PC-3 (cell line): ENCODE measurements at regions not wholly inside any gene's neighbourhood (a gene's known extent, or its start where the extent isn't known, plus 50 kb on each side); places are given as distances from the start of the nearest gene placed in this dataset.

Source experiments
- ATAC-seq: fragments of 200-7000 bp; cut with Tn5 transposase; 2 replicates; pipeline ENCODE4 v1.9.1; 2020; ENCODE audit warnings: mild to moderate bottlenecking, moderate library complexity
- BruUV-seq: library from RNA; stranded (reverse); fragments of 400-500 nt; replicated peaks from 2 replicates; lab custom pipeline; 2021; lab: Mats Ljungman, UMichigan
- CTCF ChIA-PET: fragments of 300-600 bp; sonication (Branson Sonifier 250); formaldehyde crosslinking; loops from one replicate; lab custom pipeline; 2022; ENCODE audit warnings: antibody characterized with exemption; lab: Charles Lee
- POLR2A ChIA-PET: fragments of 300-600 bp; sonication (Branson Sonifier 250); formaldehyde crosslinking; loops from one replicate; lab custom pipeline; 2022; ENCODE audit warnings: antibody characterized with exemption; ENCODE audit not compliant: unreplicated experiment; lab: Charles Lee
- DNase-seq: peaks from one replicate; pipeline ENCODE4 v3.0.0-alpha.2; 2015
- H2AFZ ChIP-seq: fragments of 300-600 bp; sonication (generic); 2 replicates; pipeline ENCODE4 v1.6.0; 2016; ENCODE audit warnings: antibody characterized with exemption, low read length
- H3F3A ChIP-seq: fragments of 300-600 bp; sonication (generic); one replicate; pipeline ENCODE4 v1.6.0; 2017; ENCODE audit warnings: antibody characterized with exemption, low read length, control low read depth, mild to moderate bottlenecking; ENCODE audit not compliant: unreplicated experiment
- H3K27ac ChIP-seq: fragments of 300-600 bp; sonication (generic); 2 replicates; pipeline ENCODE4 v1.5.1; 2016; ENCODE audit warnings: mild to moderate bottlenecking, low read length
- H3K27me3 ChIP-seq: fragments of 300-600 bp; sonication (generic); 2 replicates; pipeline ENCODE4 v1.6.1; 2016; ENCODE audit warnings: low read length, mixed read lengths
- H3K36me3 ChIP-seq: fragments of 300-600 bp; sonication (generic); 2 replicates; pipeline ENCODE4 v1.6.1; 2016; ENCODE audit warnings: low read depth, mixed run types, low read length, mixed read lengths
- H3K4me1 ChIP-seq: fragments of 300-600 bp; sonication (generic); 2 replicates; pipeline ENCODE4 v1.5.1; 2016; ENCODE audit warnings: low read length; ENCODE audit not compliant: insufficient read depth
- H3K4me2 ChIP-seq: fragments of 300-600 bp; sonication (generic); 2 replicates; pipeline ENCODE4 v1.6.0; 2016; ENCODE audit warnings: low read length
- H3K4me3 ChIP-seq: fragments of 300-600 bp; sonication (generic); 2 replicates; pipeline ENCODE4 v1.5.1; 2016; ENCODE audit warnings: mild to moderate bottlenecking, low read length, mixed read lengths
- H3K79me2 ChIP-seq: fragments of 300-600 bp; sonication (generic); 2 replicates; pipeline ENCODE4 v1.6.1; 2017; ENCODE audit warnings: low read length, mixed read lengths
- H3K9ac ChIP-seq: fragments of 300-600 bp; sonication (generic); 2 replicates; pipeline ENCODE4 v1.6.0; 2016; ENCODE audit warnings: mild to moderate bottlenecking, low read length
- H3K9me2 ChIP-seq: fragments of 300-600 bp; sonication (generic); replicated peaks from 2 replicates; pipeline ENCODE4 v1.6.1; 2016; ENCODE audit warnings: mixed run types, low read length, mixed read lengths
- H3K9me3 ChIP-seq: fragments of 300-600 bp; sonication (generic); 2 replicates; pipeline ENCODE4 v1.6.1; 2016; ENCODE audit warnings: low read length, mixed read lengths
- H4K20me1 ChIP-seq: fragments of 300-600 bp; sonication (generic); 2 replicates; pipeline ENCODE4 v1.6.1; 2016; ENCODE audit warnings: low read length, mixed read lengths
- EZH2 ChIP-seq: fragments of 300-600 bp; sonication (generic); IDR thresholded peaks from one replicate; pipeline ENCODE4 v1.6.1; 2017; ENCODE audit warnings: antibody characterized with exemption, mild to moderate bottlenecking, low read length; ENCODE audit not compliant: unreplicated experiment
- EZH2phosphoT487 ChIP-seq: fragments of 300-600 bp; sonication (generic); IDR thresholded peaks from 2 replicates; pipeline ENCODE4 v1.6.1; 2018; ENCODE audit warnings: mild to moderate bottlenecking, antibody characterized with exemption, low read length, borderline replicate concordance
- intact Hi-C: fragments of 100-400 bp; cut with micrococcal nuclease; formaldehyde crosslinking; loops from 2 replicates; pipeline ENCODE4 v1.9.0; 2023
- TF ChIP-seq, protein P1 (sequence below): fragments of 300-600 bp; sonication (generic); conservative IDR thresholded peaks from 2 replicates; pipeline ENCODE4 v1.5.1; 2017; ENCODE audit warnings: antibody characterized with exemption, low read depth, mild to moderate bottlenecking, low read length

DNA sequence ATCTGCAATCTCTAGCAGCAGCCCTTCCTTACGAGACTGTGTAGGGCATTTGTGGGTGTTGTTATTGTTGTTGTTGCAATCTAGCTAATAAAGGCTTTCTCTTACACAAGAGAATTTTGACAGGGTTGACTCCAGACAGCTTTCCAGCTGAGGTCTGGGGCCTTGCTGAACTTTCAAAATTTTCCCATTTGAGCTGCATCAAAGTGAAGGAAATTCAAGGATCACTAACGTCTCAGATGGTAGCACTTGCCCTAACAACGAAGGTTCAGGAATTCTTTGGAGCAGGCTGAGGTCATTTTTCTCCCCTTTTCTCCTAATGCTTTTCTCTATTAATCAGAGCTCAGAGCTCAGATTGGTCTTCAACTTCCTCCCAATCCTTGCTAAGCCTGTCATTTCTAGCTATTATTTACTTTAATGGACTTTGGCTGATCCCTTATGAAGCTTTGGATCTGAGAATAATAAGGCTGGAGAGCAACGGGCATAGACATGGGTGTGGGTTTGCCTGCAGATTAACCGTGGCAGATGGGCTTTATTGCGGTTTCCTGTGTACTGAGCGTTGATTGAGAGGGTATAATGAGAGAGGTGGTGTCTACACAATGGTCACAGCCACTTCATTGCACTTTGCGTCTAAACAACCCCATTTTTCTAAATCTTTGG lies 614.0 kb upstream of the AGTR1 start:
- peaks cover 12% of the 10 kb centered on the region for H3K27me3 ChIP-seq
- H3K36me3 ChIP-seq = no peaks in the 10 kb centered on the region
- intact Hi-C loops = no loop called here
- no peak overlapping the region for H2AFZ ChIP-seq
- H3K4me2 ChIP-seq = no peak overlapping the region
- POLR2A ChIA-PET = interaction anchor here (0.6 kb wide), 1 partner anchor 81 kb away, joined by 4 read pairs; no protein-coding TSS in a partner anchor
- ATAC-seq (no peak), DNase-seq (no peak)
- no TSS peak for BruUV-seq
- no peaks in the 10 kb centered on the region for H3K9me3 ChIP-seq
- no peak overlapping the region for H3K4me3 ChIP-seq
- CTCF ChIA-PET = no interaction called here
- H3F3A ChIP-seq = no peaks in the 10 kb centered on the region
- no peaks in the 10 kb centered on the region for H3K9me2 ChIP-seq
- no peak overlapping the region for H3K27ac ChIP-seq
- no peak for TF ChIP-seq EZH2
- TF ChIP-seq, protein P1, sequence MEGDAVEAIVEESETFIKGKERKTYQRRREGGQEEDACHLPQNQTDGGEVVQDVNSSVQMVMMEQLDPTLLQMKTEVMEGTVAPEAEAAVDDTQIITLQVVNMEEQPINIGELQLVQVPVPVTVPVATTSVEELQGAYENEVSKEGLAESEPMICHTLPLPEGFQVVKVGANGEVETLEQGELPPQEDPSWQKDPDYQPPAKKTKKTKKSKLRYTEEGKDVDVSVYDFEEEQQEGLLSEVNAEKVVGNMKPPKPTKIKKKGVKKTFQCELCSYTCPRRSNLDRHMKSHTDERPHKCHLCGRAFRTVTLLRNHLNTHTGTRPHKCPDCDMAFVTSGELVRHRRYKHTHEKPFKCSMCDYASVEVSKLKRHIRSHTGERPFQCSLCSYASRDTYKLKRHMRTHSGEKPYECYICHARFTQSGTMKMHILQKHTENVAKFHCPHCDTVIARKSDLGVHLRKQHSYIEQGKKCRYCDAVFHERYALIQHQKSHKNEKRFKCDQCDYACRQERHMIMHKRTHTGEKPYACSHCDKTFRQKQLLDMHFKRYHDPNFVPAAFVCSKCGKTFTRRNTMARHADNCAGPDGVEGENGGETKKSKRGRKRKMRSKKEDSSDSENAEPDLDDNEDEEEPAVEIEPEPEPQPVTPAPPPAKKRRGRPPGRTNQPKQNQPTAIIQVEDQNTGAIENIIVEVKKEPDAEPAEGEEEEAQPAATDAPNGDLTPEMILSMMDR = no peak
- TF ChIP-seq EZH2phosphoT487 = no peak
- no peaks in the 10 kb centered on the region for H3K79me2 ChIP-seq
- H3K9ac ChIP-seq = no peak overlapping the region
- H3K4me1 ChIP-seq = no peaks in the 10 kb centered on the region
- H4K20me1 ChIP-seq = no peaks in the 10 kb centered on the region

DNA sequence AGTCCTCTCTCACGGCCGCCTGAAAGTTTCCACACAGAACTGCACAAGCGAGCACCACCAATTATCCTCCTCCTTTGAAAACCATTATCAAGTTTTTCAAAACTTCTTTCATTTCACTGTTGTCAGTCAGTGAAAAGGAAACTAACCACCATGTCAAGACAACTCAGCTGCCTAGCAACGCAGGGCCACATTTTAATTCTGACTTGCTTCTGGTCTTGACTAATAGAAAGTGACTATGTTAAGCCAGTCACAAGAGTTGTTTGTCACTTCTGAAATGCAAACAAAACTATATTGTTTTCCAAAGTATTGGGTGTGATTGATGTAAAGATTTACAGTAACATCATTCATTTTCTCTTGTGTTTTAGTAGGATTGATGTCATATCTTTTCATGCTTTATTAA lies 612.8 kb upstream of the AGTR1 start:
- Histone ChIP-seq H4K20me1 (no peaks in the 10 kb centered on the region), H3K36me3 (no peaks in the 10 kb centered on the region), H3K4me2 (no peak overlapping the region), H3K79me2 (no peaks in the 10 kb centered on the region), H3K4me1 (no peaks in the 10 kb centered on the region), H3K9me3 (no peaks in the 10 kb centered on the region), H3F3A (no peaks in the 10 kb centered on the region), H3K27ac (no peak overlapping the region), H3K4me3 (no peak overlapping the region), H3K27me3 (peaks cover 12% of the 10 kb centered on the region), H2AFZ (no peak overlapping the region), H3K9me2 (no peaks in the 10 kb centered on the region), H3K9ac (no peak overlapping the region)
- BruUV-seq = no TSS peak
- POLR2A ChIA-PET = no interaction called here
- no peak for DNase-seq
- intact Hi-C loops = no loop called here
- ATAC-seq = no peak
- TF ChIP-seq EZH2 (no peak), EZH2phosphoT487 (no peak)
- TF ChIP-seq, protein P1 = no peak
- CTCF ChIA-PET = no interaction called here

DNA sequence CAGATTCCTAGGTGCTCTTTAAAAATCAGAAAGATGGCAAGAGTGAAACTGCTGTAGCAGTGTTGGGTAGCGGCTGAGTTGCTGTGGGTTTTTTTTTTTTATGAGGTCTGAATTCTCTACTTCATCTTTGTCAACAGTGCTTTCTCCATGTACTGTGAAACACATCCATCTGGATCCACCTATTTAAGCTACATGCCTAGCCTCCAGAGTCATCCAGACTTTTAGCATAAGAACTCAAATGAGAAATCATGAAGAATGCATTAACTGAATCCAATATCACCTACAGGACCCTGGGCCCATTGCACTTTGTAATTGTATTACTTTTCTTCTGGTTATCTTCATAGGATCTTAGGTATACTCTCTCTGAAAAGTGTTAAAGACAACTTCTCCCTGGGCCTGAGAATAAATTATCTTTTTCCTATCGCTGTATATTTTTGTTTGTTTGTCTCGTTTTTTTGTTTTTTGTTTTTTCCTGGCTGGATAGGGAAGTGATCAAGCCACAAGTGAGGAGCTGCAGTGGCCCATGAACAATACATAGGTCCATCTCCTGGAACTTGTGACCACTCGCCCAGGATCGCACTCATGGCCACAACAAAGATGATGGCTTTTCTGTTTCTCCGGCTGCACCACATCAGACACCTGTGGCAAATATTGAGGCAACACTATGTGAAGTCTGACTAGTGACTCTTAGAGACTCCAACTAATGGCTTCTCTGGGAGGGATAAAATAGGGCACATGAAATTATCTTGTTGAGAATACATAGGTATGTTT lies 609.9 kb upstream of the AGTR1 start:
- BruUV-seq = no TSS peak
- H3K4me3 ChIP-seq = no peak overlapping the region
- POLR2A ChIA-PET = no interaction called here
- peaks cover 12% of the 10 kb centered on the region for H3K27me3 ChIP-seq
- no peak for TF ChIP-seq EZH2phosphoT487
- TF ChIP-seq, protein P1 = no peak
- no peak for TF ChIP-seq EZH2
- no peaks in the 10 kb centered on the region for H3K9me2 ChIP-seq
- H3K4me1 ChIP-seq = no peaks in the 10 kb centered on the region
- no peaks in the 10 kb centered on the region for H3K79me2 ChIP-seq
- intact Hi-C loops = no loop called here
- no peak for DNase-seq
- no peak for ATAC-seq
- no peaks in the 10 kb centered on the region for H4K20me1 ChIP-seq
- H3K4me2 ChIP-seq = no peak overlapping the region
- H3K9ac ChIP-seq = no peak overlapping the region
- H3K27ac ChIP-seq = no peak overlapping the region
- H2AFZ ChIP-seq = no peak overlapping the region
- CTCF ChIA-PET = no interaction called here
- H3F3A ChIP-seq = no peaks in the 10 kb centered on the region
- no peaks in the 10 kb centered on the region for H3K36me3 ChIP-seq
- H3K9me3 ChIP-seq = no peaks in the 10 kb centered on the region
